Left renal pelvis (tissue), 4 donors: ENCODE measurements at regions not wholly inside any gene's neighbourhood (a gene's known extent, or its start where the extent isn't known, plus 50 kb on each side); places are given as distances from the start of the nearest gene placed in this dataset.
"Not testable (repeated sequence)": the region's sequence is repeated elsewhere in the genome, so short reads cannot be mapped to it uniquely, and the experiment has no call there.

Experiments used
- DNase-seq, 4 donors: peaks; one replicate each; pipeline ENCODE4 v3.0.0-alpha.2; 2013; ENCODE audit warnings: low read depth in 4 of 4, low spot score in 3 of 4

DNA sequence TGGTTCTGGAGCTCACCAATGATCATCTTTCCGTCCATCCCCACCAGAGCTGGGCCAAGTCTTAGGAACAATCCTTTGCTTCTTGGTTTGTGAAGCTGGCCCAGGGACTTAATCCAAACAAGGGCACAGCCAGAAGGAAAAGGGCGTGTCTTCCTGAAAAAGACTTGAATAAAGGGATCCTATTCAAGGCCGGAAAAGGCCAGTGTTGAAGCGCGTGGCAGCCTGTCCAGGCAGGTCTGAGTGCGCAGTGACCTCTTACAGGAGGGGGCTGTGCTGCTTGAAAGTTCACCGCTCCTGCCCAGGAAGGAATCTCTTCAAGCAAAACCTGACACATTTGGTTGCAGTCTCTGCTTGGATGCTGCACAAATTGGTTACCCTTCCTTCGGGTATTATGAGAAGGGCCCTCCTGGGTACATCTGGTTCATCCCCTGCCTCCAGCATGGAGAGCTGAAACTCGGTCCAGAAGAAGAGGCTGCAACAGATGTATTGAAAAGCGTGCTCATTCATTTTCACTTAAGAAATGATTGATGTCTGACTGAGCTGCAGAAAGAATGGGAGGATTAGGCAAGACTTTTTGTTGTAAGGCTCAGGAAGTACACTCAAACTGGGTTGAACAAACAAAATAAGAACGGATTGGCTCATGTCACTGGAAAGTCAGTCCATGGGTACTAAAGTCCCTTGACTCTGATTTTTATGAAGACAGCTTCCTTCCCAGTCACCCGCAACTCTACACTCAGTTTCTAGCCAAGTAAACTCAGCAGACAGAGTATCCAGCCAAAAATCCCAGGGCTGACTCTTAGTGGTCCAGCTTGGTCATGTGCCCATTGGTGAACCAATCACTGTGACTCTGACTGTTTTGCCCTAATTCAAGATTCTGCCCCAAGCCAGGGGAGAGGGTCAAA lies 136.3 kb downstream of the TFAP2C start:
- no peak for DNase-seq

DNA sequence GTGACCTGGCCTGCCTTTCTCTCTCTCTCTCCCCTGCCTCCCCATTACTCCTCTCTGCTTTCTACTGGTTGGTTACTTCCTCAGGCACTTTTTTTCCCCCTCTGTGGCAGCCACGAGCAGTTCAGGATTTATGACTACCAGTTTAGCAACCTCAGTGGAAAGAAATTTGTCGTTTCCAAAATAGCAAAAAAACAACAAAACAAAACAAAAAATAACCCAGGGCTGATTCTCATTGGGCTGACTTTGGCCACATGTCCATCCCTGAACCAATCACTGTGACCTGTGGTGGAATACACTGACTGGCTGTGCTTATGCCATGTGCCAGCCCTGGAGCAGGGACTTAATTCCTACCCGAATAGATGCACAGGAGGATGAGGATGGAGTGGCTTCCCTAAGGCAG lies 137.4 kb downstream of the TFAP2C start:
- DNase-seq: no peak

DNA sequence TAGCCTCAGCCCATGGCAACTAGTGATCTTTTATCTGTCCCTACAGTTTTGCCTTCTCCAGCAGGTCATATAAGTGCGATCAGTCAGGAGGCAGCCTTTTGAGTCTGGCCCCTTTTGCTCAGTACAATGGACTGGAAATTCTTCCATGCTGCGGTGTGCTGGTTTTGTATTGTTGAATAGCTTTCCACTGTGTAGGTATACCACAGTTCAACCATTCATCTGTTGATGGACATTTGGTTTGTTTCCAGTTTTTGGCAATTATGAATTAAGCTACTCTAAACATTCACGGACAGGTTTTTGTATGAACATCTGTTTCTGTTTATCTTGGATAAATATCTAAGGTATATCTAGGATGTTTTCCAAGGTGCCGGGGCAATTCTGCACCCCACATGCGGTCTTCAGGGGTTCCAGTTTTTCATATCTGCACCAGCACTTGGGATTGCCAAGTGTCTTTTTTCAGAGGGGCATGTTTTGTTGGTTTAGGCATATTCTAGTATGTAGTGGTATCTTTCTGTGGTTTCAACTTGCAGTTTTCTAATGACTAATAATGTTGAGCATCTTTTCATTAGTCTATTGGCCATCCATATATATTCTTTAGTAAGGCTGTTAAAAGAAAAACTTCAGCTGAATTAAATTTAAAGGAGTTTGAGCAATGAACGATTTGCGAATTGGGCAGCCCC lies 141.0 kb downstream of the TFAP2C start:
- no peak for DNase-seq

DNA sequence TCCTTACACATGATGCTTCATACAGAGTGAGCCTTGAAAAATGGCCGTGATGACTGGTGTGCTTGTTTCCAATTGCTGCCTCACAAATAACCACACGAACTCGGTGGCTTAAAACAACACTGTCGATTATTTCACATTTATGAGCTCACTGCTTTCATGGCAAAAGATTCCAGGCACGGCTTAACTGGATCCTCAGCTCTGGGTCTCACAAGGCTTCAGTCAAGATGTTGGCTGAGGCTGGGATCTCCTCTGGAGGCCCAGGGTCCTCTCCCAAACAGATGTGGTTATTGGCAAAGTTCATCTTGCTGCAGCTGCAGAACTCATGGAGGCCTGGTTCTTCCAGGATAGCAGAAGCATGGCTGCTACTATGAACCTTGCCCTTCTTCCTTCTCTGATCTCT lies 144.6 kb downstream of the TFAP2C start:
- no peak for DNase-seq

DNA sequence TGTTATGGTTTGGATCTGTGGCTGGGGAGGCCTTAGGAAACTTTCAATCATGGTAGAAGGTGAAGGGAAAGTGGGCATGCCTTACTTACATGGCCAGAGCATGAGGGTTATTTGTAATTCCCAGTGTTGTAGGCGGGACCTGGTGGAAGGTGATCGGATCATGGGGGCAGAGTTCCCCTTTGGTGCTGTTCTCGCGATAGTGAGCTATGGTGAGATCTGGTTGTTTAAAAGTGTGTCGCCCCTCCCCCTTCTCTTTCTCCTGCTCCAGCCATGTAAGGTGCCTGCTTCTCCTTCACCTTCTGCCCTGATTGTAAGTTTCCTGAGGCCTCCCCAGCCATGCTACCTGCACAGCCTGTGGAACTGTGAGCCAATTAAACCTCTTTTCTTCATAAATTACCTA lies 145.8 kb downstream of the TFAP2C start:
- DNase-seq: no peak

DNA sequence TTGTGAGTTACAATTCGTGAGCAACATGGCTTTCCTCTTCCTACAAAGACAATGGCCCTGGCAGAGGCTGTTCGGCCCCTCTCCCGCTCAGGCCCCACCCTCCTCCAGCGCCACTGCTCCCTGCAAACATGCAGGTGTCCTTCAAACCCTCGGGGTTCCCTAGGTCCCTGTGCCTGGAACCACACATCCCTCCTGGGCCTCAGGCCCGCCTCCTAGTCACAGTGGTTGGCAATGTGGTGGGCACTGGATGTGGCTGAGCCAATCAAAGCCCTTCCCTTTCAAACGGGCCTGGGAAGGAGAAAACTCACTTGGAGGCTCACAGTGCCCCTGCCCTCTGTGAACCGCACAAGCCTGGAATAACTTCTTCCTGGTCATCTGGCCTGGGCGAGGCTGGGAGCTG lies 147.2 kb downstream of the TFAP2C start:
- no peak for DNase-seq

DNA sequence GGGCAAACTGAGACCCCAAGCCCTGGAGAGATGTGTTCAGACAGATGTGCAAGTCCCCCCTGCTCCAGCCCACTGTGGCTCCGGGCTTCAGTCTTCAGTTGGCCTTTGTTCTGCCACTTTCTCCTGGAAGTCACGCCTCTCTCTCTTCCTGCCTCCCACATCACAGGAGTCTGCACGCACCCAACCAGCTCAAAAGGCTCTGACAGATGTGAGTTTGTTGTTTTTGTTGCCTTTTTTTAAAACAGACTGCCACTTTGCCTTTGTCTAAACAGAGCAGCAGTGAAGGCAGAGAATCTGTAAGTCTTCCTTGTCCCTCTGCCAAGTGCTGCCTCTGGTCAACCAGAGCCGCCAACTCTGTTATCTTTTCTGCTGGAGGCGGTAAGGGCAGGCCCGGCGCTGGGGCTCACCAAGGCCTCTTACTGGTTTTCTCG lies 149.7 kb downstream of the TFAP2C start:
- DNase-seq: peak in 1 of 4 donors; percentile 4

DNA sequence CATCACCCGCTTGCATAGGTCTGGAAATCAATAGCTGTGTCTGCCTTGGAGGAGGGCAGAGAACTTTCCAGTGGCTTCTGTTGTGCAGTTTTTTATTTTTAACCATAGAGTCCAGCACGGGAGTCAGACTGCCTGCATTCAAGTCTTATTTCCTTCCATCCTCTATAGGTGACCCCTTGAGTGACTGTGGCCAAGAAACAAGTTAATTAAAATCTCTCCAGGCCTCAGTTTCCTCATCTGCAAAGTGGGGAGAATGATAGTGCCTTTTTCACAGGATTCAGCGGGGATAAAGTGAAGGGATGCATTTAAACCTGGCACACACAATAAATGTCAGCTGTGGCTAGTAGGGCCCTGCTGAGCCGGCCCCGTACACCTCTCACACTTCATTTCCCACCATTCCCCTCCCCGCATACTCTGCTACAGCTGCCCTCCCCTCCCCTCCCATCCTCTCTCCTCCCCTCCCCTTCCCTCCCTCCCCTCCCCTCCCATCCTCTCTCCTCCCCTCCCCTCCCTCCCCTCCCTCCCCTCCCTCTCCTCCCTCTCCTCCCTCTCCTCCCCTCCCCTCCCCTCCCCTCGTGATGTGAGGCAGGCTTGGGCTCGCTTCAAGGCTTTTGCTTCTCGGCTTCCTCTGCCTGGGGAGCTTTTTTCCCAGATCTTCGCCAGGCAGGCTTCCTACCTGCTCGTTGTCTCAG lies 150.5 kb downstream of the TFAP2C start:
- DNase-seq: no peak

DNA sequence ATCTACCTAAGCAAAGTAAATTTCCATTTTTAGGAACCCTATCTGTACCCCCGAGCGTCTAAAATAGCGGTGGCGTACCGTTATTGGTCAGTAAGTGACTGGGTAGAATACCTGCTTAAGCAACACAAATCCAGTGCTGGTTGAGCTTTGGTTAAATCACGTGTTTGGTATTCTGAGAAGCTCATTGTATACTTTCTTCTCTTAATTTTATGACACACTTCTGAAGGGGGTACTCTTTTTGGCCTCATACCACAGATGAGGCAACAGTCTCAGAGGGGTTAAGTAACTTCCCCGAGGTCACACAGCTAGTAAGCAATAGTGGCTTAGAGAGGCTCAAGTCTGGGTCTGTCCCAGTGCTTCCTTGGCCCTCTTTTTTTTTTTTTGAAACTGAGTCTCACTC lies 151.2 kb downstream of the TFAP2C start:
- DNase-seq: no peak

DNA sequence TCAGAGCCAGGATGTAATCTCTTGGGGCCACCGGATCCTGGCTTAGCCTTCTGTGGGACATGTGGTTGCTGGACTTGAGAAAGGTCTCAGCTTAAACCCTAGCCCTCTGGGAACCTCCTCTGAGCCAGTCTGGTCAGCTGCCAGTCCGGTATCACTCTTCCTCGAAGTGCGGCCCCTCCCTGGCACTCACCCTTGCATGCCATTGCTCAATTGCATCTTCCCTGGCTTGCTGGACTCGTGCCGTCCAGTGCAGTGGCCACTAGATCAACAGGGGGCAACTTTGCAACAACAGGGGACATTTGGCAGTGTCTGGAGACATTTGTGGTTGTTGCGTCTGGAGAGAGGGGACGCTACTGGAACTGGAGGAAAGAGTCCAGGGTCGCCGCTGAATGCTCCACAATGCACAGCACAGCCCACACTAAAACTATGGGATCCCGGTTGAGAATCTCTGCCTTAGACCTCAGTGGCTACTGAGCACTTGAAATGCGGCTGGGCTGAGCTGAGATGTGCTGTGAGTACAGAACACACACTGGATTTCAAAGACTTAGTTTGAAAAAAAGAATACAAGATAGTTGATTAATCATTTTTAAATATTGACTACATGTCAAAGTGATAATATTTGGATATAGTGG lies 152.1 kb downstream of the TFAP2C start:
- no peak for DNase-seq

DNA sequence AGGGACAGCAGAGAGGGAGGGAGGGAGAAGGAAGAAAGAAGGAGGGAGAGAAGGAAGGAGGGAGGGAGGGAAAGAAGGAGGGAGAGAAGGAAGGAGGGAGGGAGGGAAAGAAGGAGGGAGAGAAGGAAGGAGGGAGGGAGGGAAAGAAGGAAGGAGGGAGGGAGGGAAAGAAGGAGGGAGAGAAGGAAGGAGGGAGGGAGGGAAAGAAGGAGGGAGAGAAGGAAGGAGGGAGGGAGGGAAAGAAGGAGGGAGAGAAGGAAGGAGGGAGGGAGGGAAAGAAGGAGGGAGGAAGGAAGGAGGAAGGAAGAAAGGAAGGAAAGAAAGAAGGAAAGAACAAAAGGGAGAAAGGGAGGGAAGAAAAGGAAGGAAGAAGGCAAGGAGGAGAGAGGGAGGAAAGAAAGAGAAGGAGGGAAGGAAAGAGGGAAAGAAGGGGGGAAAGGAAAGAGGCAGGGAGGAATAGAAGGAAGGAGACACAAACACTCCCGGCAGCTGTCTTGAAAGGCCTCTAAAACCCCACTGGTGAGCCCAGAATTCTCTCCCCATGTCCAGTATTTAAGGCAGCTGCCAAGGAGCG lies 153.0 kb downstream of the TFAP2C start:
- DNase-seq: not testable (repeated sequence)

DNA sequence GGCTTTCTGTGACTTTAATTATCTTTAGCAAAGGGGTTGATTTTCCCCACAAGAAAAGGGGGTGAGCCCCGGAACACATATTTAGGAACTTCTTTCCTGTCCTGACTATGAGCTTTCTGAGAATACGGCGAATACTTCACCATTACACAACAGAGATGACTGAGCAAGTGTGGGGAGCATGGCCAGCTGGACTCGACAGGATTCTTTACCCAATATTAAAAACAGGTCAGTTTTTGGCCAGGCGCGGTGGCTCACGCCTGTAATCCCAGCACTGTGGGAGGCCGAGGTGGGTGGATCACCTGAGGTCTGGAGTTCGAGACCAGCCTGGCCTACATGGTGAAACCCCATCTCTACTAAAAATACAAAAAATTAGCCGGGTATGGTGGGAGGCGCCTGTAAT lies 153.7 kb downstream of the TFAP2C start:
- not testable (repeated sequence) for DNase-seq

DNA sequence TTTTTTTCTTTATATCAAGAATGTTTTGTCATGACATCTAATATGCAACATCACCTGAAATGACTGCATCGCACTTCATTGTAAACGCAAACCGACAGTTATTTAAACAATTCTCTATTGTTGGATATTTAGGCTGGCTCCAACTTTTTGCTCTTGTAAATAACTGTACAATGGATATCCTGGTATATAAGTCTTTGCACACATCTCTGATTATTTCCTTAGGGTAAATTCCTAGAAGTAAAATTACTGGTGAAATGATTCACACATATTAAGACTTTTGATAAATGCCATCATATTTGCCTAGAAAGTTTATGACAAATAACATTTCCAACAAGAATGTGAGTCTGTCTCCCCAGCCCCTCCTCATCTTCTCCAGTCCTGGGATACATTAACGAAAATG lies 154.7 kb downstream of the TFAP2C start:
- no peak for DNase-seq

DNA sequence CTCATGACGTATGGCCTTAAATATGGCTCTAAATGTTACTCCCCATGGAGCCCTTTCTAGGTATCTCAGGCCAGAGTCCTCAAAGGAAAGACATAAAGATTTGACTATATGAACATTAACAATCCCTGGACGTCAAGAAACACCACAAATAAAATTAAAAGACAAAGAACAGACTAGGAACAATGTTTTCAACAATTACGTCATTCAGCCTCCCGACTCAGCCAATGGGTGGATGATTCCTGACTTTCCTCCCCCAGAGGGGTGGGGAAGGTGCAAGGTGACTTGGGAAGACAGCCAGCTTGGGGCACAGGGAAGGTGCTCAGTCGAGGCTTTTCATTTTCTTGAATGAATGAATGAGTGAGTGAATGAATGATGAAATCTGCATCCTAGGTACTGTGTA lies 157.4 kb downstream of the TFAP2C start:
- DNase-seq: no peak

DNA sequence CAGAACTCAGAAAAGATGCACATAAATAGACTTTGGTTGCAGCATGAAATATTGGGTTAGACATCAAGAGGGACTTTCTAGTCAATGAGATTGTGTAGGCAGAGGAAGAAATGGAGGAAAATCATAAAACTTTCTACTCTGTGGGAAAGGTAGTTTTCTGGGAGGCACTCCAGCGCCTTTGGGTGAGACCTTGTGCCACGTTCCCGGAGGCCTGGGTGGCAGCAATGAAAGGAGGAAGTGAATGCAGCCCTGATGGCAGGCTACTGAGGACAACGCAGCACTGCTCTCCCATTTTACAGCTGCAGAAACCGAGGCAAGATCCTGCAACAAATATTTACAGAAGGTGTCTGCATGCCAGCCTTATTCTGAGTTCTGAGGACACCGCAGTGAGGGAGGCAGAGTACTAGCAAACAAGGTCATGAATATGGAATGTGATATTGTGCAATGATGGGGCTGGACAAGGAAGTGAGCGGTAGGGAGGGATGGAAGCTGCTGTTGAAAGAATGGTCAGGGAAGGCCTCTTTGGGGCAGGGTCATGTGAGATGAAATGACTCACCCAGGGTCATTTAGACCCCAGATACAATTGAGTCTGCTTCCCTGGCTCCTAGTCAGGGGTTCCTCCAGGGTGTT lies 159.1 kb downstream of the TFAP2C start:
- DNase-seq: no peak

DNA sequence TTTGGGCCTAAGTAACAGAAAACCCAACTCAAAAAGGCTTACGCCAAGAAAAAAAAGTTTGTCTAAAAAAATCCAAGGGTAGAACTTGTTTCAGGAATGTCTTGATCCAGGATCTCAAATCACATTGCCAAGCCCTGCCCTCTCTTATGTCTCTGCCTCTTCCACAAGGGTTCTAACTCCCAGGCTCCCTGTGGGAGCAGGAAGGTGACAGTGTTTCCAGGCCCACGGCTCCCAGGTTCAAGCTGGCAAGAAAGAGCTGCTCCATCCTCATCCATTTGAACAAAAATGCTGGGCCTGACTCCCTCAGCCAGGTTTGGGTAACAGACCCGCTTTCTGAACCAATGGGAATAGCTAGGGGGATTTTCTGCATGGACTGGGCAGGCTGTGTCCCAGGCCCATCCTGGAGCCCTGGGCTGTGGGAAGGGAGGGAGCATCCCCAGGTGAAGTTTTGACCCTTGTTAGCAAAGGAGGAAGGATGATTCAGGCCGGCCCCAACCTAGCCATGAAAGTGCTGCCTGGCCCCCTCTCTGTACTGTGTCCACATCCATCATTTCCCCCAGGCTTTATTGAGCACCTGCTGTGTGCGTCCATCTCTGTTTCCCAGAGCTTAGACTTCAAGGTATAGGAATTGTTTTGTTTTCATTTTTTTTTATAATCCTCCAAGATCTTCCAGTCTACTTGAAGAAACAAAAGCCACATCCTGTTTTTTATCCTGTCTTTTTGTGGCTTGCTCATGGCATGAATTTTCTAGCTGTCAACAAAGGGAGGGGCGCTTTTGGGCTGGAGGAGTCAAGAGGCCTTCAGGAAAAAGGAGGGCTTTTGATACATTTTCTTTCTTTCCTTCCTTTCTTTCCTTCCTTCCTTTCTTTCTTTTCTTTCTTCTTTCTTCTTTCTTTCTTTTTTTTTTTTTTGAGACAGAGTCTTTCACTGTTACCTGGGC lies 159.8 kb downstream of the TFAP2C start:
- DNase-seq: no peak

DNA sequence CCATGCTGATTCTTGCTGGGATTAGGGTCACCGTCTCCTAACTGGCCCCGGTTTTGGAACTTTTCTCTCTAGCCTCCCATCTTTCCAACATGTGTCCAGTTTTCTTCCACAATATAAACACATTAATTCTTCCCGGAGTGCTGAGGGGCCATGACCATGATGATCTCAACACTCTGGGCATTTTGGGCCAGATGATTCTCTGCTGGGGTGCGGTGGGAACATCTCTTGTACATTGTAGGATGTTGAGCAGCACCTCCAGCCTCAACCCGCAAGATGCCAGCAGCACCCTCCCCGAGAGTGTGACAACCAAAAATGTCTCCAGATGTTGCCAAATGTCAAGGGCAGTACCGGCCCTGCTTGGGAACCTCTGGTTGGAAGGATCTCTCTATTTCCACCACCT lies 164.8 kb downstream of the TFAP2C start:
- DNase-seq: no peak

DNA sequence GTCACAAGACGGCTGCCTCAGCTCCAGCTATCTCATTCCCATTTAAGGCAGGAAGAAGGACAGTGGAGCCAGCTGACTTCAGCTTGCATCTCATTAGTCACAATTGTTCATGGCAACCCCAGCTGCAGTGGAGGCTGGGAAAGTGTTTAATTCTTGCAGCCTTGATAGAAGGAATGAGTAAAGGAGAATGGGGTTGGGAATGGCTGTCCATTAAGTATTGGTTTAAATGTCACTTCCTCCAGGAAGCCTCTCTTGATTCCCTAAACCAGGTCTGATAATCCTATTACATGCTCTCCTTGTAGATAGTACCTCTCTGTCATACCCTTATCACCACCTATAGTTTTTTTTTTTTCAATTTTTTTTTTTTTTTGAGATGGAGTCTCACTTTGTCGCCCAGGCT lies 166.4 kb downstream of the TFAP2C start:
- no peak for DNase-seq

DNA sequence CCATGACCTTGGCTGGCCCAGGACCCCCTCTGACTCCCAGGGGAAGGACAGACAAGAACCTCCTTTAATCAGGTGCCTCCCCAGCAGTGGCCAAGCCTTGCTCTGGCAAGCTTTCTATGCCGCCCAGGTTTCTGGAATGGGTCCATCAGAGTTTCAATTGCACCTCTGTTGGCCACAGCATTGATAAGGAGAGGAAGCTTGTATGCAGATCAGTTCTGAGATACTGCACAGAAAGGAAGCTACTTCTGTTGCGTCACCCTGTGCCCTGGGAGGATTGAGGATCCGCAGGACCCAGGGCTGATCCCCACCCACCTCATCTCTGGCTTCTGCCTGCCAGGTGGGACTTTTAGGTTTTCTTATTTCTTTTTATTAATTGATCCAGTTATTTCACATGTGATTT lies 167.2 kb downstream of the TFAP2C start:
- no peak for DNase-seq
